ENCODE measurements at regions not wholly inside any gene's neighbourhood (a gene's known extent, or its start where the extent isn't known, plus 50 kb on each side); places are given as distances from the start of the nearest gene placed in this dataset.

GRCh38 chrX:2607113-2607512 lies 84.0 kb upstream of the CD99 start:
- DNase-seq: no peak

- no peak for DNase-seq
Observed at GRCh38 chrX:2600564-2600963, 90.5 kb upstream of the CD99 start.

GRCh38 chrX:2596555-2597255 lies 94.4 kb upstream of the CD99 start:
- no peak for DNase-seq

GRCh38 chrX:2596045-2596444 lies 95.0 kb upstream of the CD99 start:
- DNase-seq: no peak

- DNase-seq: no peak
Observed at GRCh38 chrX:2595258-2595657, 94.5 kb upstream of the DHRSX start.

- no peak for DNase-seq
Observed at GRCh38 chrX:2594491-2594890, 93.7 kb upstream of the DHRSX start.

GRCh38 chrX:2592279-2592678 lies 91.5 kb upstream of the DHRSX start:
- no peak for DNase-seq

GRCh38 chrX:2589186-2590020 lies 88.6 kb upstream of the DHRSX start:
- no peak for DNase-seq

- DNase-seq: no peak
Observed at GRCh38 chrX:2588049-2588448, 87.3 kb upstream of the DHRSX start.

- no peak for DNase-seq
Observed at GRCh38 chrX:2587146-2587545, 86.4 kb upstream of the DHRSX start.

GRCh38 chrX:2585158-2585470 lies 84.3 kb upstream of the DHRSX start:
- DNase-seq: no peak

GRCh38 chrX:2584251-2585157 lies 83.7 kb upstream of the DHRSX start:
- DNase-seq: no peak

GRCh38 chrX:2583194-2584162 lies 82.7 kb upstream of the DHRSX start:
- no peak for DNase-seq

- no peak for DNase-seq
Observed at GRCh38 chrX:2582667-2583066, 81.9 kb upstream of the DHRSX start.

GRCh38 chrX:2581296-2581695 lies 80.5 kb upstream of the DHRSX start:
- DNase-seq: no peak

- no peak for DNase-seq
Observed at GRCh38 chrX:2578864-2579263, 78.1 kb upstream of the DHRSX start.

GRCh38 chrX:2577844-2578466 lies 77.2 kb upstream of the DHRSX start:
- DNase-seq: peak; percentile 45

GRCh38 chrX:2576793-2577192 lies 76.0 kb upstream of the DHRSX start:
- DNase-seq: no peak

- DNase-seq: no peak
Observed at GRCh38 chrX:2574271-2574670, 73.5 kb upstream of the DHRSX start.

- no peak for DNase-seq
Observed at GRCh38 chrX:2572740-2573139, 72.0 kb upstream of the DHRSX start.

- no peak for DNase-seq
Observed at GRCh38 chrX:2568125-2568524, 67.3 kb upstream of the DHRSX start.

GRCh38 chrX:2566055-2566454 lies 65.3 kb upstream of the DHRSX start:
- no peak for DNase-seq

Measured in NCI-H2171 (cell line).